ENCODE measurements at regions not wholly inside any gene's neighbourhood (a gene's known extent, or its start where the extent isn't known, plus 50 kb on each side); places are given as distances from the start of the nearest gene placed in this dataset.
A peak's percentile ranks its signal among the peaks of the same experiment; 100 is the strongest.
"Not testable (repeated sequence)": the region's sequence is repeated elsewhere in the genome, so short reads cannot be mapped to it uniquely, and the experiment has no call there.

DNA sequence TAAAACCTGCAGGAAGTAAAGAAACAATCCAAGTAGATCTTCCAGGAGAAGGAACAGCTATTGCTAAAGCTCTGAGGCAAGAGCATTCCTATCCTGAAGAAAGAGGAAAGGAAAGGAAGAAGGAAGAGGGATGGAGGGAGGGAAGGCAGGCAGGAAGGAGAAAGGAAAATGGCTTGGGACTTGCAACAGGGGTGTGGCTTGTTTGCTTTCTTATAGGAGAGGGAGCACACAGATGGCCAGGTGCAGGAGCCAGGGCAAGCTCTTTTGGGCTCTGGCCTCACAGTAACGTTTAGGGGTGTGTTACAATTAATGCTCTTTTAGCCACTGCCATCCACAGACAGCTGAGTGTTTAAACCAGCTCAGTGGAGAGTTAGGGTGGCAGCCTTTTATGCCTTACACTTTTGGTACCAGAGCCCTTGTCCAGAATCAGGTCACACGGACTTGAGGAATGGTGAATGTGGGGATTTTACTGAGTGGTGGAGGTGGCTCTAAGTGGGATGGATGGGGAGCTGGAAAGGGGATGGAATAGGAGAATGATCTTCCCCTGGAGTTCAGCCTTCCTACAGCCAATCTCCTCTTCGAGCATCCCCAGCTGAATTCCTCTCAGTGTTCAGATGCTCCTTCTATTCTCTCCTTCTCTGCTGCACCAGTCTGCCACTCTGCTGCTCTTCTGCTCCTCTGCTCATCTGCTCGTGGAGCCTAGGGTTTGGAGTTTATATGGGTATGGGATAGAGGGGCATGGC, 108.7 kb upstream of the SLC39A10 start:
- no peak overlapping the region for H2AFZ ChIP-seq (ENCODE audit: low read length)
- H3K9me3 ChIP-seq (ENCODE audit: low read depth, low read length), result no peaks in the 10 kb centered on the region
- TF ChIP-seq, protein P1, sequence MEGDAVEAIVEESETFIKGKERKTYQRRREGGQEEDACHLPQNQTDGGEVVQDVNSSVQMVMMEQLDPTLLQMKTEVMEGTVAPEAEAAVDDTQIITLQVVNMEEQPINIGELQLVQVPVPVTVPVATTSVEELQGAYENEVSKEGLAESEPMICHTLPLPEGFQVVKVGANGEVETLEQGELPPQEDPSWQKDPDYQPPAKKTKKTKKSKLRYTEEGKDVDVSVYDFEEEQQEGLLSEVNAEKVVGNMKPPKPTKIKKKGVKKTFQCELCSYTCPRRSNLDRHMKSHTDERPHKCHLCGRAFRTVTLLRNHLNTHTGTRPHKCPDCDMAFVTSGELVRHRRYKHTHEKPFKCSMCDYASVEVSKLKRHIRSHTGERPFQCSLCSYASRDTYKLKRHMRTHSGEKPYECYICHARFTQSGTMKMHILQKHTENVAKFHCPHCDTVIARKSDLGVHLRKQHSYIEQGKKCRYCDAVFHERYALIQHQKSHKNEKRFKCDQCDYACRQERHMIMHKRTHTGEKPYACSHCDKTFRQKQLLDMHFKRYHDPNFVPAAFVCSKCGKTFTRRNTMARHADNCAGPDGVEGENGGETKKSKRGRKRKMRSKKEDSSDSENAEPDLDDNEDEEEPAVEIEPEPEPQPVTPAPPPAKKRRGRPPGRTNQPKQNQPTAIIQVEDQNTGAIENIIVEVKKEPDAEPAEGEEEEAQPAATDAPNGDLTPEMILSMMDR (IDR thresholded peaks at IDR 0.05; ENCODE audit: extremely low read depth, low read depth, low read length), result no peak
- no peaks in the 10 kb centered on the region for H4K20me1 ChIP-seq (ENCODE audit: insufficient read depth, low read length)
- H3K27me3 ChIP-seq (ENCODE audit: insufficient read depth, low read length), result no peaks in the 10 kb centered on the region
- no peak overlapping the region for H3K4me2 ChIP-seq (ENCODE audit: insufficient read depth, low read length)
- DNase-seq (ENCODE audit: insufficient read length, low spot score, missing footprints), result peak; percentile 60
- H3K27ac ChIP-seq (ENCODE audit: low read depth, low read length), result no peak overlapping the region
- H3K79me2 ChIP-seq (ENCODE audit: insufficient read depth, low read length), result no peaks in the 10 kb centered on the region
- H3K36me3 ChIP-seq (ENCODE audit: insufficient read depth, low read length), result no peaks in the 10 kb centered on the region
- no peak overlapping the region for H3K4me3 ChIP-seq (ENCODE audit: insufficient read depth, low read length)
- peaks cover 3% of the 10 kb centered on the region for H3K4me1 ChIP-seq (ENCODE audit: insufficient read depth, low read length)

DNA sequence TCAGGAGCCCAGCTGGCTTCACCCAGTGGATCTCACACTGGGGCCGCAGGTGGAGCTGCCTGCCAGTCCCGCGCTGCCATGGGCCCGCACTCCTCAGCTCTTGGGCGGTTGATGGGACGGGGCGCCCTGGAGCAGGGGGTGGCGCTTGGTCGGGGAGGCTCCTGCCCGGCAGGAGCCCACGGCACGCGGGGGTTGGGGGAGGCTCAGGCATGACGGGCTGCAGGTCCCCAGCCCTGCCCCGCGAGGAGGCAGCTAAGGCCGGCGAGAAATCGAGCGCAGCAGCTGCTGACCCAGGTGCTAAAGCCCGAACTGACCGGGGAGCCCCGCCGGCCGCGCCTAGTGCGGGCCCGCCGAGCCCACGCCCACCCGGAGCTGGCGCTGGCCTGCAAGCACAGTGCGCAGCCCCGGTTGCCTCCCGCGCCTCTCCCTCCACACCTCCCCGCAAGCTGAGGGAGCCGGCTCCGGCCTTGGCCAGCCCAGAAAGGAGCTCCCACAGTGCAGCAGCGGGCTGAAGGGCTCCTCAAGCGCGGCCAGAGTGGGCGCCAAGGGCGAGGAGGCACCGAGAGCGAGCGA, 109.7 kb upstream of the SLC39A10 start:
- not testable (repeated sequence) for H3K79me2 ChIP-seq (ENCODE audit: insufficient read depth, low read length); H3K9me3 ChIP-seq (ENCODE audit: low read depth, low read length); H3K27ac ChIP-seq (ENCODE audit: low read depth, low read length); H3K4me1 ChIP-seq (ENCODE audit: insufficient read depth, low read length); H3K4me2 ChIP-seq (ENCODE audit: insufficient read depth, low read length); DNase-seq (ENCODE audit: insufficient read length, low spot score, missing footprints); H3K27me3 ChIP-seq (ENCODE audit: insufficient read depth, low read length); H3K36me3 ChIP-seq (ENCODE audit: insufficient read depth, low read length); H3K4me3 ChIP-seq (ENCODE audit: insufficient read depth, low read length); H4K20me1 ChIP-seq (ENCODE audit: insufficient read depth, low read length); H2AFZ ChIP-seq (ENCODE audit: low read length)

DNA sequence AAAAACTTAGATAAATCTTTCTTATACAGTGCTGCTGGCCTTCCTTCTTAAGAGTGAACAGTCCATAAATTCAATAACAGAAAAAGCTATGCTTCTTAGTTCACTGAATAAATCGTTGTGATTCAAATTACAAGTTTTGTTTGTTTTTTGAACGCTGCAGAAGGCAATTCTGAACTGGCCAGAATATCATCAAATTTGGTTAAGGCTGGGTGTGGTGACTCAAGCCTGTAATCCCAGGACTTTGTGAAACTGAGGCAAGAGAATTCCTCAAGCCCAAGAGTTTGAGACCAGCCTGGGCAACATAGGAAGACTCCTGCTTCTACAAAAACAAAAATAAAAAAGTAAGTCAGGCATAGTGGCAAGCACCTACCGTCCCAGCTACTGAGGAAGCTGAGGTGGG, 111.2 kb upstream of the SLC39A10 start:
- Histone ChIP-seq H3K36me3 (ENCODE audit: insufficient read depth, low read length) (no peaks in the 10 kb centered on the region), H3K27ac (ENCODE audit: low read depth, low read length) (no peak overlapping the region), H3K9me3 (ENCODE audit: low read depth, low read length) (no peaks in the 10 kb centered on the region), H3K27me3 (ENCODE audit: insufficient read depth, low read length) (no peaks in the 10 kb centered on the region), H3K4me1 (ENCODE audit: insufficient read depth, low read length) (peaks cover 3% of the 10 kb centered on the region), H3K79me2 (ENCODE audit: insufficient read depth, low read length) (no peaks in the 10 kb centered on the region), H3K4me3 (ENCODE audit: insufficient read depth, low read length) (no peak overlapping the region), H3K4me2 (ENCODE audit: insufficient read depth, low read length) (no peak overlapping the region), H4K20me1 (ENCODE audit: insufficient read depth, low read length) (no peaks in the 10 kb centered on the region), H2AFZ (ENCODE audit: low read length) (no peak overlapping the region)
- no peak for DNase-seq (ENCODE audit: insufficient read length, low spot score, missing footprints)
- TF ChIP-seq, protein P1 (IDR thresholded peaks at IDR 0.05; ENCODE audit: extremely low read depth, low read depth, low read length), result no peak

DNA sequence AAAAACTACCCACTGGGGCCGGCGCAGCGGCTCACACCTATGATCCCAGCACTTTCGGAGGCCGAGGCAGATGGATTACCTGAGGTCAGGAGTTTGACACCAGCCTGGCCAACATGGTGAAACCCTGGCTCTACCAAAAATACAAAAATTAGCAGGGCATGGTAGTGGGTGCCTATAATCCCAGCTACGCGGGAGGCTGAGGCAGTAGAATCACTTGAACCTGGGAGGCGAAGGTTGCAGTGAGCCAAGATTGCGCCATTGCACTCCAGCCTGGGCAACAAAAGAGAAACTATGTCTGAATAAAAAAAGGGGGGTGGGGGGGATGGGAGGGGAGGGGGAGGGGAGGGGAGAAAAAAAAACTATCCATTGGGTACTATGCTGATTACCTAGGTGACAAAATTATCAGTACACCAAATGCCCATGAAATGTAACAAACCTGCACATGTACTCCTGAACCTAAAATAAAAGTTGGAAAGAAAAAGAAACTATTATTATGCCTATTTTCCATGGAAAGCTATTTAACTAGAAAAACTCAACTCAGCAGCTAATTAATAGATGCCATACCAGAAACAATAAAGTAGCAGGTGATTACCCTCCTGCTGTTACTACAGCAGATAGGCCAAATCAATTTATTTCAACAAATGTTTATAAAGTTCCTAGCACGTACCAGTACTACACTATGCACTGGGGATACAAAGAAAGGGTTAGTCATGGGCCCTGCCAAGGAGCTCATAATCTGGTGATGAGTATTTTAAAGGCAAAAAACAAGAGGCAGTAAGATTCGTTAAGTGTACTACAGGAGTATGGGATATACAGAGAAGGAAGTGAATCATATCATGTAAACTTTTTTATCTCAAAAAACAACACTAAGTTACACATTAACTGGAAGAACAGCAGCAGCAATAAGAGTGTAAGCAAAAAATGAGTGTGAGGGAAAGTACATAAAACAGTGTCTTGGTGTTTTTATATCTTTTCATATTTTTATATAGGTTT, 112.8 kb upstream of the SLC39A10 start:
- Histone ChIP-seq H3K4me2 (ENCODE audit: insufficient read depth, low read length) (peak overlapping the region; percentile 44), H3K4me3 (ENCODE audit: insufficient read depth, low read length) (no peak overlapping the region), H2AFZ (ENCODE audit: low read length) (no peak overlapping the region), H3K36me3 (ENCODE audit: insufficient read depth, low read length) (no peaks in the 10 kb centered on the region), H3K27ac (ENCODE audit: low read depth, low read length) (peak overlapping the region; percentile 42), H3K4me1 (ENCODE audit: insufficient read depth, low read length) (peaks cover 3% of the 10 kb centered on the region), H4K20me1 (ENCODE audit: insufficient read depth, low read length) (no peaks in the 10 kb centered on the region), H3K27me3 (ENCODE audit: insufficient read depth, low read length) (no peaks in the 10 kb centered on the region), H3K79me2 (ENCODE audit: insufficient read depth, low read length) (no peaks in the 10 kb centered on the region), H3K9me3 (ENCODE audit: low read depth, low read length) (no peaks in the 10 kb centered on the region)
- DNase-seq (ENCODE audit: insufficient read length, low spot score, missing footprints), result peak; percentile 89
- TF ChIP-seq, protein P1 (IDR thresholded peaks at IDR 0.05; ENCODE audit: extremely low read depth, low read depth, low read length), result no peak

Measured in osteoblast (primary cell).